GM18868 (cell line): ENCODE measurements at regions not wholly inside any gene's neighbourhood (a gene's known extent, or its start where the extent isn't known, plus 50 kb on each side); places are given as distances from the start of the nearest gene placed in this dataset.

Experiments used
- ATAC-seq: cut with Tn5 transposase; IDR thresholded peaks from one replicate; pipeline ENCODE4 v1.9.1; 2021; ENCODE audit warnings: mild to moderate bottlenecking, moderate library complexity; ENCODE audit not compliant: unreplicated experiment

DNA sequence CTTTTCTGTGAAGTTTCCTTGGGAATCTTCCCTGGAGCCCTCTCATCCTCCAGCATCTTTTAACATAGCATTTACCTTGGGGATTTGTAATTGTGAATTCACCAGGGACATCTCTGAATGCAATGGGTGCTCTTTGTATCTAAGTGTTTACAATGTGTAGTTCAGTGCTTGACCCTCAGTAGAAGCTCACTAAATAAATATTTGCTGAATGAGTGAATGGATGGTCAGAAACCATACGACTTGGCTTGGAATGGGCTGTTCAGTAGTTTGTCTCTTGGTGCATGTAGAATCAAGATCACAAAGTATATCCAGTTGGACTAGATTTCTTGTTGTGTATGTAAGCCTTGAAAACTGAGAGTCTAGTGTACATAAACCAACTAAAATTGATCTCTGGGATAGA, 81.8 kb upstream of the MEF2C start:
- ATAC-seq, result no peak

DNA sequence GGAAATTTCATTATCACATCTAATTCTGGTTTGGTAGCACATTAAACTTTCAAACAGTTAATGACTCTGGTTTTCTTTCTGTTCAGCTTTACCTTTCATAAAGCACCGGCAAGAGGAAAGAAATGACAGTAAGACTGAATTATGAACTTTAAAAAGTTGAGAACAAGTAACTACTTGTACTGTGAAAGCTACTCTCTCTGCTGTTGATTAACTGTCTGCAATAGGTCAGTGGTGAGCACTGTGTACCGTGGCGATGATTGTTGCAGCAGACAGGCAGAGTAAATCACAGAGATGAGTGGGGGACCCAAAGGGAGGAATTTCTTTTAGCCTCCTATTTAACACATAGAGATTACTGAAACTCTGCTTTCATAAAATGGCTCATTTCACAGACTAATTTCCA, 74.0 kb upstream of the MEF2C start:
- ATAC-seq, result no peak

DNA sequence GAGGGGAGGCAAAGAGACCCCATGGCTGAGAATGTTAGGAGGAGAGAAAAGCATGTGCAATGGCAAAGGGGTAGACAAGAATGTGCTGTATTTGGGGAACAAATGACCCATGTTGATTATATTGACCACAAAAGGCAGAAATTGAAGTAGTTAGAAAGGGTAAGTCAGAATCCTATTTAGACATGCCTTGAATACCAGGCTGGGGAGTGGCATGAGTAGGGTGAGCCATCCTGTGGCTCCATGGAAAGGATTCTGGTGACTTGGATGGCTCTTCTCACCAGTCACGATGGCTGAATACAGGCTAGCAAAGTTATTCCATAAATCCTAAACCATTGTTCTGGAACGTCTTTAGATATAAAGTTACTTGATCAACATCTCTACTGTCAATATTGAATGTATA, 73.4 kb upstream of the MEF2C start:
- ATAC-seq, result no peak

DNA sequence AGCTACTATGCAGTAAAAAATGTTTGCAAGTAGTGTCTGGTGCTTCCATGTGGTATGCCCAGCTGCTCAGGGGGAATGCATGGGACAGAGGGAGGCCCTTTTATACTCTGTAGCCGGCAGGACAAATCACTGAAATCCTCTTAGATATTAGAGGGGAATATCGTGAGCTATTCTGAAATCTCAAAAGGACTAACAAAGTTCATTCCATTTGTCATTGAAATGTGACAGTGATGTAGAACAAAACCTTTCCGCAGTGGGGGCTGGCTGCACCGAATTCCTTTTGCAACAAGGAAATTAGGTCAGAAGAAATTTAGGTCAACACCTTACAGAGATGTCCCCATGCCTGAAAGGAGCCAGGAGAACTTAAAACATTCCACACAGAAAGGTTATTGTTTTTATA, 72.4 kb upstream of the MEF2C start:
- no peak for ATAC-seq

DNA sequence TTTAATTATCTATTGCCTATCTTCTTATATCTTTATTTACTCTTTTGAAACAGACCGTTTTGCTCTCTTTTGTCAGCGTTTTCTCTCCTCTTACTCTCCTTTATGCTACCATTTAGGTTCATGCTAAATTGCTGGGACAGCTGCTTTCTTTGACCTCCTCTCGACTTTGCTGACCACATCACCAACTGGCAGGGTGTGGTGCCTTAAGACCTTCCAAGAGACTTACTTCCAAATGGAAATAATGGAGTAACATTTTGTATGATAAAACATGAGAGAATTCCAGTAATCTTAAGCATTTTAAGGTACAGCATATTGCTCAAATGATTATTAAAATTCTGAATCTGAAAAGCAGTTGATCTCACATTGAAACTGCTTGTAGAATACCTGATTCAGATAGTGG, 71.5 kb upstream of the MEF2C start:
- no peak for ATAC-seq

DNA sequence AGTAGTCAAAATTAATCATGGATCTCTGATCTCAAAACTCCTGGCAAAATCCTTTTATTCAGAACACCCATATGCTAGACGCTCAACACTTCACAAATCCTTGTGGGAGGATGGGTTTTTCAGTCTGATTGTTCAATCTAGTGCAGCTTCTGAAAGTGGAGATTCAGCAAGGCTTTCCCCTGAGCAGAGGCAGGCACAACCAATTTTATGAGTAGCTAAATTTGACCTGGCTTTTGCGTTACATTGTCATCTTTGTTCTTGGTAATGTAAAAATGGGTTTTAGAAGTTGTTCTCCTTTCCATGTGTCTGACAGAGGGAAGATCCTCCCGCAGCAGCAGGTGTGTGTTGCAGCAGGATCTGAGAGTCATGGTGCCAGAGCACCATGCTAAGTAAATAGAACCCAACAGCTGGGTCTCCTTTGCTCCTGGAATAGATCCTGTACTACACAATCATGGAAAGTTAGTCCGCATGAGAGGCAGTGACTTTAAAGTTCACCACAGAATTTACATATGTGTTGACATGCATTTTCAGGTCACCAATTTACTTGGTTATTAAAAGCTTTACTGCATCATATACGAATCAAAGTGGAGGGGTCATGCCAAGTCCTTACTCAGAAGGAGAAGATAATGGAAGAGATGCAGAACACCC, 70.1 kb upstream of the MEF2C start:
- ATAC-seq, result peak; percentile 59

DNA sequence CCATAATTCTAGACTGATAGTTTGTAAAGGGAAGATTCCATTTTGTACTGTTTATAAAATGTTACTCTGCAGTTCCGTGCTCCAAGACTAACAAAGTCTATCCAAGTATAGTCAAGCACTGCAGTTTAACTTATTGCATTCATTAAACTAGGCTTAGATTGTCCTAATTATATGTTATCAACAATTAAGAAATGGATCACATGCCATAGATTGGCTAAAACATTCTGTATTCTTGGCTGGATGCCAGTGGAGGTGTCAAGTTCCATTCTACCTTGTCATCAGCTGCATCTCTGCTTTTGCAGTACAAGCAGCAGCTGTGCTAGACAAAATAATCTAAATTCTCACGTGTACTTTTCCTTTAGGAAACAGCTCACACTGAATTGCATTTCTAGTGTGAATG, 69.4 kb upstream of the MEF2C start:
- no peak for ATAC-seq

DNA sequence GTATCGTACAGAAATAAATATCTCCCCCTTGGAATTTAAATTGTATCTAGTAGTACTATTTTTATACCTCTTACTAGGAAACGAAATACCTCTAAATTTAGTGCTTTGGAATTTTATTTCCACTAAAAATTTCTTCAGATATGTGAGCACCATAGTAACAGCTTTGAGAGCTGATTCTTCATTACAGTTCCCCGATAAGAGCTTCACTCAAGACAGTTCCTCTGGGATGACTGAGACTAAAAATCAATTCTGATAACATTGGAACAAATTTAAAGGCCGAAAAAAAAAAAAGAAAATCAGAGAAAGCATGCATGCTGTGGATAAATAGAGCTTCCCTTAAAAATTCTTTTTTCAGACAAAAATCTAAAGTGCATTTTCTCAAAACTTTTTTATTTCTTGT, 68.5 kb upstream of the MEF2C start:
- ATAC-seq, result no peak

DNA sequence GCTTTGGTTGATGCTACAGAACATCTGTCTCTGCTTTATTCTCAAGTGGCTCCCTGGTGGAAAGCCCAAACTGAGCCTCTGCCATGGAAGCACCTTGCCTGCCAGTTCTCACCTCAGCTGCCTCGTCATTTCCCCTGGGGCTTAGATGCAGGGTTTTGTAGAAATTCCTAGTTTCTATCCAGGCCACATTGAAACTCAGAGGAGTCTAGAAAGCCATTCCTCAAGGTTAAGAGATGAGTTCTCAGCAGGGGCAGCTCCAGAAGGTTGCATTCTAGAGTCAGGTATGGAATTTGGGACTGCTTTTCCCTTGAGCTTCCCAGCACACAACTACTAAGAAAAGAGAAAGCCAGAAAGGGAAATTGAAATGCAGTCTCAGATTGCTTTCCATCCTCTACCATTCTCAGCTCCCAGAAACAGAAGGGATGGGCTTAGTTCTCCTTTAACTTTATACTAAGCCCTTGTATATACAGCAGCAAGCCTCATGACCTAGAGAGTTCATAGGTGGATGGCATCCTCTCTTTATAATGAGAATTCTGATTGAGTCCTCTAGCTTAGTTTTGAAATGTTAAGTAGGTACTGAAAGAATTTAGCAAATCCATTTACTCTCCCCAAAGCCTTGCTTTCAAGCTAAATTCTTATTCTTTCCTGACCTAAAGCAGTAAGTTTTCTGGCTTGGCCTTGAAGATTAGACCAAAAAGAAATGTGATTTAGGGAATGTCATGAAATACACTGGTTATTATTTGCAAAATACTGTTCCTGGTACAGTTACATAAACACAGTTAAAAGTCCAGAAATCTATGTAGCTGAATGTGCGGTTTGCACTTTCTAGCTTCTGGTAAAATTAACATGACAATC, 66.0 kb upstream of the MEF2C start:
- no peak for ATAC-seq

DNA sequence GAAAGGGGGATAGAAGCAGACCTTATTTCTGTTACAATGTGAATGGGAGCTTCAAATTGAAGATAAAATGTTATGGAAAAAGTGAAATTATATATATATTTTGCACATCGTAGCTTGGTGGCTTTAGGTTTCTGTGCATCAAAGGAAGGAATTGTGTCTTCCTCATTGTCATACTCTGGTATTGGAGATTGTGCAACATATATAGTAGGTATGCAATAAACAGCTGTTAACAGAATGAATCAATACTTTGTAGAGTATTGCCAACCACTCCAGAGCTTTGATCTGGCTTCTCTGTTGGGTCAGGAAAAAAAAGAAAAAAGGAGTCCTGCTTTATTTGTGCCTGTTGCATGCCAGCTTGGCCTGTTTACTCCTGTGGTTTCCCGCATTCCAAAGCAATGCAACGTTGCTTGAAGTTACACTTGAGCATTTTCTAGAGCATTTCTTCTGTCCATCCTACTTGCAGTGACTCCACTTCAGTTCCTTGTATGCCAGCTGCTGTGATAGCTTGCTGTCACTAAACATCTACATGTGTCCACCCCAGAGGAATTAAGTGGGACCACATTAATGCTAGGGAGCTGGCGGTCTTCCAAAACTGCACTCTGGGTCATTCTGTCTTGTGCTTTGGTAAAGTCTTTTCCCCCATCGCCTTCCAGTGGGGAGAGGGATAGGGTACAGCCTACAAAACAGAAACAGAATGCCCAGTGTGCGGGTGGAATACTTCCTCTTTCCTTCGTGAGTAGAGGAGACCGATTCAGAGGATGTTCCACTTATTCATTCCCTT, 62.0 kb upstream of the MEF2C start:
- no peak for ATAC-seq

DNA sequence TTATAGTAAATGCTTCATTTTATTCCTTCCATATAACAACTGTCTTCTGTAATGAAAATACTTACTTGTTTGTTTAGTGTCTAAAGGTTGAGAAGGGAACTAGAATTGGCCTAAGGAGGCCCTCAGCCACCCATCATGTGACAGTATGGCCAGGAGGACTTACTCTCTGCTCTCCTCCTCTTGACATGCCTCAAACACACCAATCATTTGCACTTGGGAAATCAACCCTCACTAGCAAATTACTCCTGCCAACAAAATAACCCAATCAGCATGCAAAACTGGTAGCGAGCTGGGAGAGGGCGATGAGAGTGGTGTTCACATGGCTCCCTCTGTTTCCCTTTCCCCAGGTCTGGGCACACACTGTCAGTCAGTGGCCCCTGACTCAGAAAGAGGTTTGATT, 58.6 kb upstream of the MEF2C start:
- no peak for ATAC-seq

DNA sequence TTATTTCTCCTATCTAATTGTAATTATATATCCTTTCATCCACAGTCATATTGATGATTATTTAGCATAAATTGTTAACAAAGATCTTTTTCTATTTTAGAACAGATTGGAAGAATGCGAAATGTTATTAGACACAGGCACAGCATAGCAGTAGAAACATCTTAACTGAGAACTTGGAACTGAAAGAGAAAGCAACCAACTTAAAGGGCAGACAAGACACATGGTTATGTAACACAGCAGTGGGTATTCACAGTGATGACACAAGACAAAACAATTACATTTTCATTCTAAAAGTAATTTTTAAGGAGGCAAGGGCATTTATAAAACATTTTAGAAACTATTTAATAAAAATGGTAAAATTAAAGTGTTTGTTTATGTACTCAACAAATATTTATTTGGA, 57.7 kb upstream of the MEF2C start:
- peak; percentile 86 for ATAC-seq

DNA sequence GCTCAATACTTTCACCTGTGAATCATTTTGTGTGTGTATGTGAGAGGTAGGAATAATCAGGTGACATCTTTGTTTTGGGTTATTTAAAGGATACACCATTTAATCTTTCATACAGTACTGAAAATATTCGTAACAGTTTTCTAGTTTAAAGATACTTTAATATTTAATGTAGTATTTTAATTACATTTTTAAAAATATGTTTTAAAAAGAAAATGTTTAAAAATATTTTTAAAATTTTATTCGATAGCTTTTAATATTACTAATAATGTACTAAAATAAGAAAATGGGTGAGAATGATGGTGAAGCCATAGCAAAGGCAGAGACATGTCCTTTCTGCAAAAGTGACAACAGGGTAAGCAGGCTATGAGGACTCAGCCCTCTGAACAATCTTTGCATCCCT, 56.3 kb upstream of the MEF2C start:
- ATAC-seq, result no peak

DNA sequence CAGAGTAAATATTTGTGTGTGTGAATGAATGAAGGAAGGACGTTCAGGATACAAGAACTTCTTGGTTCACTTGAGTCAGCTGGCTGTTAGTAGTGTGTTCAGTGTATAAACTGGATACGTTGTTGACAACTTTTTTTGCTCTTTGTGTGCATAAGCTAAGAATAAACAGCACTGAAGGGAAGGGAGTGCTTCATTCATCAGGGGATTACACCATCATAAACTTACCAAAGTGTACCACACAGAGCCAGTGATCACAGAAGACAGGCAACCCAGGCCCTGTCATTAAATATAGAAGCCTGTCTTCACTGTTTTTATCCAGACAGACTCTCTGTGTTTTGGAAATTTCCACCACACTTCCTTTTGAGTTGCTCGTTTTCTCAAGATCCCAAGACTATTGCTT, 55.5 kb upstream of the MEF2C start:
- ATAC-seq, result no peak

DNA sequence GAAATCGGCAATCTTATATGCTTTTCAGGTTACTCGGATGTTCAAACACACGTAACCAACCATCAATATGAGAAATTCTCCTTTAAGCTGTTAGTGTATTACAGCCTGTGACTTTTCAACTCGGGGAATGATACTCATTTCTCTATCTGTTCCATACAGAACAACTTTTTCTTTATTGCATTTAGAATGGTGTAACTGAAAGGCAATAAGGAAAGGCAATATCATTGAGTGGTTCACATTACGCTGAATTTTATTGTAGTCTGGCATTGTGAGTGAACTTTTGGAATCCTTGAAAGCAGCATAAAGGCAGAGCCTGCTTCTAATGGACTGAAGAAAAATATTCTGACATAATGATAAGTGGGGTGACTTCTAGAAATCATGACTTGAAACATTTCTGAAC, 54.4 kb upstream of the MEF2C start:
- ATAC-seq, result no peak

DNA sequence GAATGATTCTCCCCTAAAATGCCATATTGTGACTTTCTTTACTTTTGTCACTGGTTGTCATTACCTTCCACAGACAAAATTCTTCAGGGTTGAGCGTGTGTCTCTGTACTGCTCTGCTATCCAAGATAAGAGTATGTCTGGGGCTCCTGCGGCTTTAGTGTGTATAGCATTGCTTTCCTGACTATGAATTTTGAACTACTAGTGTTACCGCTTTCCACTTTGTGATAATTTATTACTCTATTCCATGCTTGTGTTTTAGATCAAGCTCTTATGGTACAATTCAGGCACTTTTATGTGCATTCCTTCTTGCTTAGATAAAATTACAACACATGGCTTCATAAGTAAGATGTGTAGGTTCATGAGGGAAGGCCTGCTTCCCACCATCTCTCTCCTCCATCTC, 51.5 kb upstream of the MEF2C start:
- no peak for ATAC-seq
